Right lobe of liver (tissue), 4 donors: ENCODE measurements at regions not wholly inside any gene's neighbourhood (a gene's known extent, or its start where the extent isn't known, plus 50 kb on each side); places are given as distances from the start of the nearest gene placed in this dataset.

Experiments used
- POLR2A ChIP-seq: fragments of 450-650 bp; IDR thresholded peaks from one replicate; pipeline ENCODE4 v1.6.1; 2017; ENCODE audit warnings: antibody characterized with exemption, mild to moderate bottlenecking
- TF ChIP-seq, protein P1 (sequence below), 4 donors: fragments of 200-600 bp in 3 of 4; fragments of 450-650 bp in 1 of 4; IDR thresholded peaks; one replicate each; pipeline versions ENCODE4 v1.5.1 to v1.8.0; 2016 to 2022; ENCODE audit warnings: antibody characterized with exemption in 4 of 4, mild to moderate bottlenecking in 2 of 4
- donor health status: DM: no; HTN: no; CAD: no.
- donor health status: DM: no; HTN: no; CAD: no.
- donor health status: DM: no; HTN: yes; CAD: no.

DNA sequence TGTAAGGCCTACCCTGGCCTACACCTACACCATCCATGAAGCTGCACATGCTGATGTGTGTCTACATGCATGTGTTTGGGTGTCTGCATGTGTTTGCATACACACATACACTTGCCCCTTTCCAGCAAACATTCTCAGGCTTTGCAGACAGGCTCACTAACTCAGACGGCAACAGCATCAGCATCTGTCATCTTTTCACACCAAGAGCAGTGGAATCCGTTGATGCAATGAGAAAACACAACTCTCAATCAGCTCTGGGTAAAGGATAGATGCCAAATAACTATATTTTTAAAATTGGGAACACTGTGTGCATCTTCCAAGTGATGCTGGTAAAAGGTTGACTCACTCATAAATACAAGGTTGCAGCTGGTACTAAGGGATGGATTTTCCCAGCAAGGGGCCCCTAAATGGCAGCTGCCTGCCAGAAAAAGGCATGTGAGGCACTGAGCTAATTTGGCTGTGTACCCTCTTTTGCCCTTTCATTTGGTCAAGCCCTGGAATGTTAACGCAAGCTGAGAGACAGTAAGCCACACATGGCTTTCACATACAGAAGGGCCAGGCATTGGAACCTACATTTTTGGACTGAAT is 296.3 kb upstream of the NPSR1 start:
- TF ChIP-seq, protein P1, sequence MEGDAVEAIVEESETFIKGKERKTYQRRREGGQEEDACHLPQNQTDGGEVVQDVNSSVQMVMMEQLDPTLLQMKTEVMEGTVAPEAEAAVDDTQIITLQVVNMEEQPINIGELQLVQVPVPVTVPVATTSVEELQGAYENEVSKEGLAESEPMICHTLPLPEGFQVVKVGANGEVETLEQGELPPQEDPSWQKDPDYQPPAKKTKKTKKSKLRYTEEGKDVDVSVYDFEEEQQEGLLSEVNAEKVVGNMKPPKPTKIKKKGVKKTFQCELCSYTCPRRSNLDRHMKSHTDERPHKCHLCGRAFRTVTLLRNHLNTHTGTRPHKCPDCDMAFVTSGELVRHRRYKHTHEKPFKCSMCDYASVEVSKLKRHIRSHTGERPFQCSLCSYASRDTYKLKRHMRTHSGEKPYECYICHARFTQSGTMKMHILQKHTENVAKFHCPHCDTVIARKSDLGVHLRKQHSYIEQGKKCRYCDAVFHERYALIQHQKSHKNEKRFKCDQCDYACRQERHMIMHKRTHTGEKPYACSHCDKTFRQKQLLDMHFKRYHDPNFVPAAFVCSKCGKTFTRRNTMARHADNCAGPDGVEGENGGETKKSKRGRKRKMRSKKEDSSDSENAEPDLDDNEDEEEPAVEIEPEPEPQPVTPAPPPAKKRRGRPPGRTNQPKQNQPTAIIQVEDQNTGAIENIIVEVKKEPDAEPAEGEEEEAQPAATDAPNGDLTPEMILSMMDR (IDR thresholded peaks at IDR 0.05) = no peak
- TF ChIP-seq POLR2A = no peak
